AG04450 (cell line): ENCODE measurements at regions not wholly inside any gene's neighbourhood (a gene's known extent, or its start where the extent isn't known, plus 50 kb on each side); places are given as distances from the start of the nearest gene placed in this dataset.

Source experiments
- CTCF ChIA-PET: fragments of 300-600, 350-600 bp; formaldehyde crosslinking; extraction: SDS; loops from one replicate; lab custom pipeline; 2022; ENCODE audit warnings: antibody characterized with exemption, inconsistent platforms; lab: Charles Lee
- POLR2A ChIA-PET: fragments of 350-600 bp; formaldehyde crosslinking; extraction: SDS; loops from one replicate; lab custom pipeline; 2021; ENCODE audit warnings: antibody characterized with exemption, inconsistent platforms; lab: Yijun Ruan, JAX
- DNase-seq: peaks from one replicate; pipeline ENCODE4 v3.0.0-alpha.2; 2011; ENCODE audit warnings: low read depth, low spot score
- H3K27ac ChIP-seq: one replicate; pipeline ENCODE4 v1.5.1; 2012; ENCODE audit warnings: low read depth, low read length, control low read depth
- H3K27me3 ChIP-seq: one replicate; pipeline ENCODE4 v1.6.0; 2012; ENCODE audit warnings: low read length; ENCODE audit not compliant: control insufficient read depth, insufficient read depth
- H3K4me3 ChIP-seq: 2 replicates; pipeline ENCODE4 v1.5.1; 2011; ENCODE audit warnings: mild to moderate bottlenecking, low read depth, low read length, control low read depth
- H3K9me3 ChIP-seq: 2 replicates; pipeline ENCODE4 v1.5.1; 2012; ENCODE audit warnings: low read length; ENCODE audit not compliant: control insufficient read depth, insufficient read depth
- TF ChIP-seq, protein P1 (sequence below): IDR thresholded peaks from 2 replicates; pipeline ENCODE4 v1.5.1; 2011; ENCODE audit warnings: low read depth, low read length, control low read depth, inconsistent platforms

GRCh38 chr18:10322004-10322403 is 132.4 kb upstream of the APCDD1 start:
- DNase-seq: no peak
- H3K9me3 ChIP-seq: no peaks in the 10 kb centered on the region
- no peak overlapping the region for H3K27ac ChIP-seq
- POLR2A ChIA-PET: interaction anchor here (0.5 kb wide), 1 partner anchor 531 kb away, joined by 3 read pairs; no protein-coding TSS in a partner anchor
- H3K27me3 ChIP-seq: peaks cover under 1% of the 10 kb centered on the region
- CTCF ChIA-PET: no interaction called here
- no peak overlapping the region for H3K4me3 ChIP-seq
- TF ChIP-seq, protein P1, sequence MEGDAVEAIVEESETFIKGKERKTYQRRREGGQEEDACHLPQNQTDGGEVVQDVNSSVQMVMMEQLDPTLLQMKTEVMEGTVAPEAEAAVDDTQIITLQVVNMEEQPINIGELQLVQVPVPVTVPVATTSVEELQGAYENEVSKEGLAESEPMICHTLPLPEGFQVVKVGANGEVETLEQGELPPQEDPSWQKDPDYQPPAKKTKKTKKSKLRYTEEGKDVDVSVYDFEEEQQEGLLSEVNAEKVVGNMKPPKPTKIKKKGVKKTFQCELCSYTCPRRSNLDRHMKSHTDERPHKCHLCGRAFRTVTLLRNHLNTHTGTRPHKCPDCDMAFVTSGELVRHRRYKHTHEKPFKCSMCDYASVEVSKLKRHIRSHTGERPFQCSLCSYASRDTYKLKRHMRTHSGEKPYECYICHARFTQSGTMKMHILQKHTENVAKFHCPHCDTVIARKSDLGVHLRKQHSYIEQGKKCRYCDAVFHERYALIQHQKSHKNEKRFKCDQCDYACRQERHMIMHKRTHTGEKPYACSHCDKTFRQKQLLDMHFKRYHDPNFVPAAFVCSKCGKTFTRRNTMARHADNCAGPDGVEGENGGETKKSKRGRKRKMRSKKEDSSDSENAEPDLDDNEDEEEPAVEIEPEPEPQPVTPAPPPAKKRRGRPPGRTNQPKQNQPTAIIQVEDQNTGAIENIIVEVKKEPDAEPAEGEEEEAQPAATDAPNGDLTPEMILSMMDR: no peak

DNA sequence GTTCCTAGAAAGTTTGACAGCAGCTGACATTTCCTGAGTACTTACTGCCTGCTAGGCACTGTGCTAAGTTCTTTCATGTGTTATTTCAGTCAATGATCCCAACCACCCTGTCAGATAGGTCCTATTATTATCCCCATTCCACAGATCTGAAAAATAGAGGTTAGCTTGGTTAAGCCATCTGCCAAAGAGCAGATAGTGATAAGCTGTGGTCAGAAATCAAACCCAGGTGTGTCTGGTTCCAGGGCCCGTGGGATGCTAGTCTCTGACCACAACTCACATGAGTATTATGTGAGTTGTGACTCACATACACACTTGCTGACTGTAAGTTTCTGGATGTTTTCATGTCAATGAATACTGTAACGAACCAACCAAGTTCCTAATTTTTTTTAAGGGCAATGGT is 132.0 kb upstream of the APCDD1 start:
- Histone ChIP-seq H3K27ac (no peak overlapping the region), H3K4me3 (no peak overlapping the region), H3K9me3 (no peaks in the 10 kb centered on the region), H3K27me3 (no peaks in the 10 kb centered on the region)
- ChIA-PET POLR2A (no interaction called here), CTCF (no interaction called here)
- DNase-seq: no peak
- TF ChIP-seq, protein P1: no peak

- peaks cover 4% of the 10 kb centered on the region for H3K27me3 ChIP-seq
- ChIA-PET CTCF (no interaction called here), POLR2A (no interaction called here)
- DNase-seq: no peak
- no peaks in the 10 kb centered on the region for H3K9me3 ChIP-seq
- TF ChIP-seq, protein P1: no peak
- no peak overlapping the region for H3K4me3 ChIP-seq
- H3K27ac ChIP-seq: no peak overlapping the region
Observed at GRCh38 chr18:10329101-10329500, 125.3 kb upstream of the APCDD1 start.

DNA sequence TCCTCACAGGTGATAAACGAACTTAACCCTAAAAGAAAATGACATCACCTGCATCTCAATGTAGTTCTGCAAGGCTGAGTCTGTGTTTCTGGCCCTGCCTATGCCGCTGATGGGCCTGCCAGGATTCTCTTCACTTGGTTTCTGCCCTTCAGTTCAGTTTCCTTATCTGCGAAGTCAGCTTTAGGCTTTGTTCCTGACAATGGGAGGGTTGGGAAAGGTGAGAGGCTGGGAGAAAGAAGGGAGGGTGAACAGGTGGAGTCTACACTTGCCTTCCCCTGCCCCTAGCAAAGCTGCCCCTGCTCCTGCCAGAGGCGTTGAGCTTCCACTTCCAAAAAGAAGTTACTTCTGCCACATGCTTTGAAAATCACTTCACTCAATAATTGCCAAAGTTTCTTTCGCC is 124.0 kb upstream of the APCDD1 start:
- TF ChIP-seq, protein P1: no peak
- DNase-seq: no peak
- Histone ChIP-seq H3K27ac (no peak overlapping the region), H3K9me3 (no peaks in the 10 kb centered on the region), H3K27me3 (peaks cover 7% of the 10 kb centered on the region), H3K4me3 (no peak overlapping the region)
- POLR2A ChIA-PET: no interaction called here
- CTCF ChIA-PET: no interaction called here

- no peak overlapping the region for H3K27ac ChIP-seq
- peaks cover 7% of the 10 kb centered on the region for H3K27me3 ChIP-seq
- no peak overlapping the region for H3K4me3 ChIP-seq
- CTCF ChIA-PET: no interaction called here
- no peak for DNase-seq
- TF ChIP-seq, protein P1: no peak
- no peaks in the 10 kb centered on the region; the same call in 1 of the 2 replicates for H3K9me3 ChIP-seq
- POLR2A ChIA-PET: no interaction called here
Observed at GRCh38 chr18:10332452-10332851, 122.0 kb upstream of the APCDD1 start.
